GM19324 (cell line): ENCODE measurements at regions not wholly inside any gene's neighbourhood (a gene's known extent, or its start where the extent isn't known, plus 50 kb on each side); places are given as distances from the start of the nearest gene placed in this dataset.
A peak's percentile ranks its signal among the peaks of the same experiment; 100 is the strongest.

Experiments
- ATAC-seq: cut with Tn5 transposase; IDR thresholded peaks from one replicate; pipeline ENCODE4 v1.9.1; 2021; ENCODE audit warnings: mild to moderate bottlenecking, moderate library complexity; ENCODE audit not compliant: unreplicated experiment, low FRiP score

DNA sequence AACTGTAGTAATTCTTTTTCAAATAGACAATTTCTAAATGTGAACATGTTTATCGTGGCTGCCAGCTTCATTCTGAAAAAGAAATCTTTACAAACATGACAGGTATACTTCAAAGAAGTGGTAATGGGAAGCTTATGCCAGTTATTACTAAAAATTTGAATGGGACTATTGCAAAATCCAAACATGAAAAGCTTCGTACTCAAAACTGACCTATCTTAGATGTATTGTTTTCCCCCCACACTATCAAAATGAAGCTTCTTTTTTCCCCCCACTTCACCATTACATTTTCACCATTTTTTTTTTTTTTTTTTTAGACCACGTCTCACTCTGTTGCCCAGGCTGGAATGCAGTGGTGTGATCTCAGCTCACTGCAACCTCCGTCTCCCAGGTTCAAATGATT is 50.4 kb upstream of the SERTAD2 start:
- no peak for ATAC-seq

GRCh38 chr2:64704996-64705395 is 51.3 kb upstream of the SERTAD2 start:
- ATAC-seq, result no peak

DNA sequence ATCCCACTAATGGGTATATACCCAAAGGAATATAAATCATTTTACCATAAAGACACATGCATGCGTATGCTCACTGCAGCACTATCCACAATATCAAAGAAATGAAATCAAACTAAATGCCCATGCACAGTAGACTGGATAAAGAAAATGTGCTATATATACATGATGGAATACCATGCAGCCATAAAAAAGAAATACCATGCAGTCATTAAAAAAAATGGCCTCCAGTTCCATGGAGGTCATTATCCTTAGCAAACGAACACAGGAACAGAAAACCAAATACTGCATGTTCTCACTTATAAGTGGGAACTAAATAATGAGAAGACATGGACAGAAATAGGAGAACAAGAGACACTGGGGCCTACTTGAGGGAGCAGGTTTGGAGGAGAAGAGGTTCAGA is 53.6 kb upstream of the SERTAD2 start:
- no peak for ATAC-seq

- no peak for ATAC-seq
Measured at GRCh38 chr2:64708829-64709228, 55.1 kb upstream of the SERTAD2 start.

- no peak for ATAC-seq
Measured at GRCh38 chr2:64711252-64711800, 57.6 kb upstream of the SERTAD2 start.

GRCh38 chr2:64713686-64714085 is 60.0 kb upstream of the SERTAD2 start:
- no peak for ATAC-seq

DNA sequence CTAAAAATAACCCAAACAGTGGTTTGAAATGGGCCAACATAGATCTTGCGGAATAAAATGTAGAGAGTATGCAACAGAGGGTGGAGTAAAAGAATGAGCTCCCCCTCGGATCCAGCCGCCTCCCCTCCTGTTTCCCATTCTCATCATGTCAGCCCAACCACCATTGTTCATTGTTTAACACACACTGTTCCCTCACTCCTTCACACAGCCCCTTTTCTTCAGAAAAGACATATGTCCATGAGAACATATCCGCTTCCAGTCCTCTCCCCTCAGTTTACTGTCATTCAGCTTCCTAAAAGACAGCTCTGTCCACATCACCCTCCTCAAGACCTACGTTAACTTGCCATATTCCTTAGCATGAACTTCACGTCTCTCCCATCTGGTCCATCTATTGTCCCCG is 62.9 kb upstream of the SERTAD2 start:
- ATAC-seq, result no peak

- ATAC-seq, result no peak
Measured at GRCh38 chr2:64718250-64718885, 64.7 kb upstream of the SERTAD2 start.

GRCh38 chr2:64720535-64721319 is 67.0 kb upstream of the SERTAD2 start:
- ATAC-seq, result no peak

GRCh38 chr2:64721320-64721623 is 67.6 kb upstream of the SERTAD2 start:
- ATAC-seq, result no peak

GRCh38 chr2:64722291-64723044 is 68.8 kb upstream of the SERTAD2 start:
- no peak for ATAC-seq

GRCh38 chr2:64727013-64727767 is 73.5 kb upstream of the SERTAD2 start:
- peak; percentile 79 for ATAC-seq

GRCh38 chr2:64727843-64728463 is 74.2 kb upstream of the SERTAD2 start:
- ATAC-seq, result no peak

DNA sequence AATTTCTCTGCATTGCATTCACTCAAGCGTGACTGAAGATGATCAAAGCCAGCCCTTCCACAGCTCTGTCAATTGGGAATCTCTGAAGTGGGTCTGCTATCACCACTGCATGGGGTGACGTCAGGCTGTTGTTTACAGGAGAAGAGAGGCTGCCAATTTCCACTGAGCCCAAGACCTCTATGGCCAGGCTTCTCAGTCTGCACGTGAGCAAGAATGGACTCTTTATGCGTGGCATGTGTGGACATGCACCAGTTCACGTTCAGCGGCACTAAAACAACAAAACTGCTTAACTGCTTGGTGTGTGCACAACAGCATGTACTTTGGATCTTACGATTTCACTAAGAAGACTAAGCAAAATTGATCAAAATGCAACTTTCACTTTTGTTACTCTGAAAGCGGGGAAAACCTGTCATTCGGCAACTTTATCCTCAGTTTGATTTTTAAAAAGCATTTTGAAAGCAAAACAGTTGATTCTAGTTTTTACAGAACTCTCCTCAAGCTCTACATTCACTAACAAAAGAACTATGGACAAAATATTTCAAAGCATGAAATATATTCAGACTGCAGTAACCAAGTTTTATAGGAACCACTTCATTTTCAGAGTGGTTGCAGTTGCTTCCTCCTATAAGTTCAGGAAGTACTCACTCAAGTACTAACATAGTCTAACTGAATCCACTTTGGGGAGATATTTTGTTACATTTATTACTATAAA is 77.0 kb upstream of the SERTAD2 start:
- ATAC-seq, result no peak

DNA sequence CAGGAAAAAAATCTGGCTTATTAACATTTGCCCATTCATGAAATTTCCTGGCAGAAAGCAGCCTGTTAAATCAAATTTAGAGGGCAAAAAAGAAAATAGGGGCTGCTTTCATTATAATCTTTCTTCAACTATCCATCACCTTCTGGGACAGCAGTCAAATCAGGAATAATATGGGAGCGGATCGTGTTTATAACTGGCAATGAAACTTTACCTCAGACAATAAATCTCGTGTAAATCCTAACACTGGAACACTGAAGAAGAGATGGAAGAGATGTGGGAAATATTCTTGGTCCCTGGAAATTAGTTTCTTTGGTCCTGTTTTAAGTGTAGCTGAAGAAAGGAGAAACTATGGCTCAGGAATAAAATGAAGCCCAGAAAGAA is 77.5 kb upstream of the SERTAD2 start:
- no peak for ATAC-seq

GRCh38 chr2:64731746-64732145 is 78.0 kb upstream of the SERTAD2 start:
- no peak for ATAC-seq

- no peak for ATAC-seq
Measured at GRCh38 chr2:64732146-64732545, 78.4 kb upstream of the SERTAD2 start.

GRCh38 chr2:64735504-64735903 is 81.8 kb upstream of the SERTAD2 start:
- ATAC-seq, result no peak

- ATAC-seq, result no peak
Measured at GRCh38 chr2:64737547-64737946, 83.8 kb upstream of the SERTAD2 start.

DNA sequence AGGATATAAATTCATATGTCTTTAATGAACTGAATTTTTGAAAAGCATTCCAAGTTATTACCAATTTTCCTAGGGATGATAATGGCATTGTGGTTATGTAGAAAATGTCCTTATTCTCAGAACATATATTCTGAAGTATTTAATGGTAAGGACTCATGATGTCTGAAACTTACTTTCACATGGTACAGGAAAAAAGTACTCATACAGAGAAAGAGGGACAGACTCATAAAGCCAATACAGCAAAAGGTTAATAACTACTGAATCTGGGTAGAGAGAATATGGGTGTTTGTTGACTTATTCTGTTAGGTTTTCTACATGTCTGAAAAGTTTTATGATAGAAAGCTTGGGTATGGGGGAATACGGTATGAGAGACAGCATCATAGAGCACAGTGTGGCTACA is 84.3 kb upstream of the SERTAD2 start:
- no peak for ATAC-seq
